ENCODE measurements at regions not wholly inside any gene's neighbourhood (a gene's known extent, or its start where the extent isn't known, plus 50 kb on each side); places are given as distances from the start of the nearest gene placed in this dataset.

DNA sequence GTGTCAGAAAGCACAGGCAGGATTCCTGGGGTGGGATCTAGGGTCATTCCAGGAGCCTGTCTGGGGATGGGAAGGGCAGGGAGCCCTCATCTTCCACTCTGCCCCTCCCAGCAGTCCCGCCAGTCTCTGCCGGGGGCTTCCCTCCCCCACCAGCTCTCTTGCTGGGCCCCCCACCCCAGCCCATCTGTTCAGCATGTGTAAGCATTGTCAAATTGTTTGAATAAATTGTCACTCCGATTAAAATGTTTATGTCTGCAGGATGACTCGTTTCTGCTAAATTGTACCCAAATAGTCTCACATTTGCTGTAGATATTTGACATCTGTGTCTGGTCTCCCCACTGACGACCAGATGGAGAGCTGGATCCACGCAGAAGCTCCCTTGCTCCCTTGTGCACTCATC lies 257.6 kb downstream of the ANKRD60 start:
- Histone ChIP-seq H3K14ac (replicated peaks; ENCODE audit: low read depth, low read length) (no peak overlapping the region), H3K79me1 (ENCODE audit: low read depth in 1 of 2, low read length in 2 of 2) (no peaks in the 10 kb centered on the region), H4K20me1 (ENCODE audit: insufficient read depth, low read length) (no peaks in the 10 kb centered on the region), H3K9me1 (ENCODE audit: insufficient read depth, low read length) (no peaks in the 10 kb centered on the region), H4K5ac (ENCODE audit: low read depth, low read length) (no peak overlapping the region), H3K9me3 (ENCODE audit: control insufficient read depth, insufficient read depth, low read length) (no peaks in the 10 kb centered on the region), H2AK5ac (ENCODE audit: low read depth, low read length) (no peak overlapping the region), H2BK15ac (ENCODE audit: low read depth, low read length) (no peak overlapping the region), H3K27ac (ENCODE audit: insufficient read depth, low read length) (no peak overlapping the region), H3K4me2 (ENCODE audit: low read depth, low read length) (no peak overlapping the region), H3K4me3 (ENCODE audit: insufficient read depth, low read depth, low read length) (no peak overlapping the region), H4K91ac (ENCODE audit: insufficient read depth, low read depth, low read length) (no peak overlapping the region), H3K18ac (ENCODE audit: low read depth, low read length) (no peak overlapping the region), H3K23ac (ENCODE audit: low read depth, low read length) (no peak overlapping the region), H2BK5ac (ENCODE audit: low read depth, low read length, poor library complexity, severe bottlenecking) (no peak overlapping the region), H2BK20ac (ENCODE audit: low read depth, low read length) (no peak overlapping the region), H2BK120ac (ENCODE audit: low read depth, low read length) (no peak overlapping the region), H3K36me3 (ENCODE audit: control insufficient read depth, insufficient read depth, low read length) (no peaks in the 10 kb centered on the region), H3K4ac (ENCODE audit: low read depth, low read length) (no peak overlapping the region), H3K9ac (ENCODE audit: low read depth, low read length) (no peak overlapping the region), H3K4me1 (ENCODE audit: control insufficient read depth, insufficient read depth, low read length) (no peaks in the 10 kb centered on the region), H2AK9ac (replicated peaks; ENCODE audit: low read depth, low read length, poor library complexity) (no peak overlapping the region), H3K56ac (ENCODE audit: extremely low read depth, insufficient read depth, low read length) (no peak overlapping the region), H3K27me3 (ENCODE audit: control insufficient read depth, insufficient read depth, low read length) (no peaks in the 10 kb centered on the region), H2AFZ (replicated peaks; ENCODE audit: low read length, poor library complexity) (no peak overlapping the region), H4K8ac (ENCODE audit: low read depth in 2 of 2, low read length in 2 of 2) (no peak overlapping the region)
- dilution Hi-C loops (cut with HindIII; ENCODE audit: low sequenced_read_pairs, unreplicated experiment) (no loop called here), in situ Hi-C loops (cut with MboI; ENCODE audit: low sequenced_read_pairs) (no loop called here), intact Hi-C loops (cut with micrococcal nuclease) (no loop called here)
- no CpG with 5 or more reads among the region's 6 CpGs for WGBS, 2 experiments (ENCODE audit: extremely low coverage in 2 of 2, insufficient read length in 1 of 2)
- BruUV-seq (replicated peaks): no TSS peak
- DNase-seq: no peak
- ChIA-PET CTCF (no interaction called here), POLR2A (ENCODE audit: unreplicated experiment) (no interaction called here)
- ATAC-seq (ENCODE audit: low read depth): no peak
- TF ChIP-seq SMC3 (IDR thresholded peaks at IDR 0.05; ENCODE audit: low read depth, low read length): no peak
- TF ChIP-seq FOS (IDR thresholded peaks at IDR 0.05; ENCODE audit: low read depth, low read length): no peak
- TF ChIP-seq MAFK (IDR thresholded peaks at IDR 0.05; ENCODE audit: low read depth, low read length): no peak
- TF ChIP-seq RFX5 (IDR thresholded peaks at IDR 0.05; ENCODE audit: low read depth, low read length): no peak
- TF ChIP-seq CEBPB (IDR thresholded peaks at IDR 0.05; ENCODE audit: low read depth, low read length): no peak
- TF ChIP-seq, protein P1, sequence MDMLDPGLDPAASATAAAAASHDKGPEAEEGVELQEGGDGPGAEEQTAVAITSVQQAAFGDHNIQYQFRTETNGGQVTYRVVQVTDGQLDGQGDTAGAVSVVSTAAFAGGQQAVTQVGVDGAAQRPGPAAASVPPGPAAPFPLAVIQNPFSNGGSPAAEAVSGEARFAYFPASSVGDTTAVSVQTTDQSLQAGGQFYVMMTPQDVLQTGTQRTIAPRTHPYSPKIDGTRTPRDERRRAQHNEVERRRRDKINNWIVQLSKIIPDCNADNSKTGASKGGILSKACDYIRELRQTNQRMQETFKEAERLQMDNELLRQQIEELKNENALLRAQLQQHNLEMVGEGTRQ (IDR thresholded peaks at IDR 0.05; ENCODE audit: low read depth, low read length): no peak
- TF ChIP-seq, protein P2, sequence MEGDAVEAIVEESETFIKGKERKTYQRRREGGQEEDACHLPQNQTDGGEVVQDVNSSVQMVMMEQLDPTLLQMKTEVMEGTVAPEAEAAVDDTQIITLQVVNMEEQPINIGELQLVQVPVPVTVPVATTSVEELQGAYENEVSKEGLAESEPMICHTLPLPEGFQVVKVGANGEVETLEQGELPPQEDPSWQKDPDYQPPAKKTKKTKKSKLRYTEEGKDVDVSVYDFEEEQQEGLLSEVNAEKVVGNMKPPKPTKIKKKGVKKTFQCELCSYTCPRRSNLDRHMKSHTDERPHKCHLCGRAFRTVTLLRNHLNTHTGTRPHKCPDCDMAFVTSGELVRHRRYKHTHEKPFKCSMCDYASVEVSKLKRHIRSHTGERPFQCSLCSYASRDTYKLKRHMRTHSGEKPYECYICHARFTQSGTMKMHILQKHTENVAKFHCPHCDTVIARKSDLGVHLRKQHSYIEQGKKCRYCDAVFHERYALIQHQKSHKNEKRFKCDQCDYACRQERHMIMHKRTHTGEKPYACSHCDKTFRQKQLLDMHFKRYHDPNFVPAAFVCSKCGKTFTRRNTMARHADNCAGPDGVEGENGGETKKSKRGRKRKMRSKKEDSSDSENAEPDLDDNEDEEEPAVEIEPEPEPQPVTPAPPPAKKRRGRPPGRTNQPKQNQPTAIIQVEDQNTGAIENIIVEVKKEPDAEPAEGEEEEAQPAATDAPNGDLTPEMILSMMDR (conservative IDR thresholded peaks at IDR 0.05; ENCODE audit: low read depth, low read length): no peak
- no peak for TF ChIP-seq NFE2L2 (IDR thresholded peaks at IDR 0.05; ENCODE audit: low read depth, low read length)
- TF ChIP-seq, protein P3, sequence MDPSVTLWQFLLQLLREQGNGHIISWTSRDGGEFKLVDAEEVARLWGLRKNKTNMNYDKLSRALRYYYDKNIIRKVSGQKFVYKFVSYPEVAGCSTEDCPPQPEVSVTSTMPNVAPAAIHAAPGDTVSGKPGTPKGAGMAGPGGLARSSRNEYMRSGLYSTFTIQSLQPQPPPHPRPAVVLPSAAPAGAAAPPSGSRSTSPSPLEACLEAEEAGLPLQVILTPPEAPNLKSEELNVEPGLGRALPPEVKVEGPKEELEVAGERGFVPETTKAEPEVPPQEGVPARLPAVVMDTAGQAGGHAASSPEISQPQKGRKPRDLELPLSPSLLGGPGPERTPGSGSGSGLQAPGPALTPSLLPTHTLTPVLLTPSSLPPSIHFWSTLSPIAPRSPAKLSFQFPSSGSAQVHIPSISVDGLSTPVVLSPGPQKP (IDR thresholded peaks at IDR 0.05; ENCODE audit: borderline replicate concordance, low read depth, low read length): no peak
- TF ChIP-seq RCOR1 (IDR thresholded peaks at IDR 0.05; ENCODE audit: insufficient replicate concordance, low read length): no peak
- no peak for TF ChIP-seq MXI1 (IDR thresholded peaks at IDR 0.05; ENCODE audit: borderline replicate concordance, low read depth, low read length)
- no peak for TF ChIP-seq BHLHE40 (IDR thresholded peaks at IDR 0.05; ENCODE audit: low read depth, low read length)
- TF ChIP-seq MAZ (IDR thresholded peaks at IDR 0.05; ENCODE audit: borderline replicate concordance, low read depth, low read length): no peak
- no peak for TF ChIP-seq RAD21 (IDR thresholded peaks at IDR 0.05; ENCODE audit: low read length)
- TF ChIP-seq CHD1 (IDR thresholded peaks at IDR 0.05; ENCODE audit: low read depth, low read length): no peak
- no peak for TF ChIP-seq POLR2A (IDR thresholded peaks at IDR 0.05; ENCODE audit: low read depth, low read length)

Measured in IMR-90 (cell line).